GM21619 (cell line): ENCODE measurements at regions not wholly inside any gene's neighbourhood (a gene's known extent, or its start where the extent isn't known, plus 50 kb on each side); places are given as distances from the start of the nearest gene placed in this dataset.

Experiments
- ATAC-seq: cut with Tn5 transposase; IDR thresholded peaks from one replicate; pipeline ENCODE4 v1.9.1; 2021; ENCODE audit not compliant: unreplicated experiment

DNA sequence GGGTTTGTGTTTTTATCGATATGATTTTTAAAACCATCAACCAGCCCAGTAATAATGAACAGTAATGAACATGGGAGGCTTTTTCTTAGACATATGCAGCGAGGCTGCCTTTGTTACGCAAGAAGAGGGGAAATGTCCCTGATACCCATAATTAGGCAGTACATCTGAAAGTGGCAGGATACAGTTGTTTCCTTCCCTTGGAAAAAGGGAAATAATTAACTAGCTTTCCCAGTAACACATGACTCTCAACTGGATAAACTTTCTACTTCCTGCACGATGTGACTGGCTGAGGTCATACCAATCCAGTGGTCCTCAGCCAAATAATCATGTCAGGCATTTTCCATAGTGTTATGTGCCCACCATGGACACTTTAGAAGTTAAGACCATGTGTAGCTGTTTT lies 431.6 kb upstream of the C9orf72 start:
- no peak for ATAC-seq

DNA sequence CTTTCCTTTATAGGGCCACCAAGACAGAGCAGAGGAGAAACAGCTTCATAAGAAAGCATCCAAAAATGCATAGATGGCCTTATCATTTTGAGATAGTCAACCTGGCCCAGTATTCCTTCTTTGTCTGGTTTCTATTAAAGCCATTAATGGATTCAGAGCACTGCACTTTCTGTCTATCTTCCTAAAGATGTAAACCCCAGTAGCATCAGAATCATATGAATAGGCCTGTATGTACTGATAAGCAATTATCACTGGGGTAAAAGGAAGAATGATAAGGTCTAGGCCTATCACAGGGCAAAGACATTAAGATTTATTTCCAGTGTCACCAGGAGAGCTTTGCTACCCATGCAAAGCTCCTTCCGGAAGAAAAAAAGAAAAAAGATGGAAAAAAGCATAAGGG lies 432.5 kb upstream of the C9orf72 start:
- no peak for ATAC-seq

DNA sequence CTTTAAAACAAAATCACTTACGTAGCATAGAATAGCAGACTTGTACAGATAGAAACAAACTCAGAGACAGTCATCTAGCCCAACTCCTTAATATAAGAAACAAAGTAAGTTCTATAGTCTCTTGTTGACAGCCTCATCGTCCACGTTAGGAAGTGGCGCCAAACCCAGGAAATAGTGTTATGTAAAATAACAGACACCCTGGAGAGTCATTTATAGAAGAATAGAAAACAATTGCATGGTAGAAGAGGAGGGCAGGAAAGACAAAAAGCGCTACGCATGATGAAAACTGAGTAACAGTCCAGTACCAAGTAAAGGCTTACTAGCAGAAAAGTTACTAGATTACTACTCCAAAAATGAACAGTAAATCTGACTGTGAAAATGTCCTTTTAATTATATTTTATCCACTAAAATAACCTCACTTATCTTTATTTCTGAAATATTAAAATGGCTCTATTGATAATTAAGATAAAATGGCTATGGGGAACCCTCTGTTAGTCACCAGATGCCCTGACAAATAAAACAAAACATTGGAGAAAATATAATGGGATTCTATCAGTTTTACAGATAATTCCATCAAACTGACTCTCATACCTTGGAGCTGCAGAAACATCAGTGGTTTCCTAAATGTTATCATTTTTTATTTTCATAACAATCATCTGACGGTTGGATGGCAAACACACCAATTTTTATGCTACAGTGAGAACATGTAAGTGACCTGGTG lies 434.0 kb upstream of the C9orf72 start:
- ATAC-seq = no peak

DNA sequence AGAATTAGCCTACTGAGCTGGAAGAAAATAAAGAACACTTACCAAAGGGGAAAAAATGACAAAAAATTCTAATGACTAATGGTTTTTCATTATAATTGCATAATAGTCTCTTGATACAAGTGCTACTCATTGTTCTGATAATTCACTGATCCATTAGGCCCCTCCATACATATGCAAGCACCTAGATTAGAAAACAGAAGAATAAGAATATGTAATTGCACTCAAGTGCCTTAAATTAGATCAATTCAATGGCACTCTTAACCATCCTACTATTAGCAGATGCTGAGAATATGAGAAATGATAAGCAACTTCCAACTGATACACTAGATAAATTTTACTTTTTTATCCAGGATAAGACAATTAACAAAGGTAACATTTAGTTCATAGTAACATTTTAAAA lies 440.9 kb upstream of the C9orf72 start:
- ATAC-seq = no peak

DNA sequence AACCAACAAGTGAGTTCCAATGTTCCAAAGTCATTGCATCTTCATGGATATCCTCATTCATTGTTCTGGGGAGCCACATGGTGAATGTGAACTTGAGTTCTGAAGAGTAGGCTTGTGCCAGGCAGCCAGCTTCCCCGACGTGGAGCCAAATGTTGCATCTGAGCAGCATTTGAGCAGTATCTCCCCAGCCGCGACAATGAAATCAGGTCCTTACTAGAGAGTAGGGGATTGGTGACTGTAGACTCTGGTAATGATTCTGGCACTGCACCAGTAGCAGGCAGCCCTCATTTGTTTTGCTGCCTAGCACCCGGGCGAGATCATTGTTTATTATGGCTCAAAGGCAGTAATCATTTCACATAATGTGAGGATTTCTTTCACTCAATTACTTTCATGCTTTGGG lies 451.4 kb upstream of the C9orf72 start:
- no peak for ATAC-seq

DNA sequence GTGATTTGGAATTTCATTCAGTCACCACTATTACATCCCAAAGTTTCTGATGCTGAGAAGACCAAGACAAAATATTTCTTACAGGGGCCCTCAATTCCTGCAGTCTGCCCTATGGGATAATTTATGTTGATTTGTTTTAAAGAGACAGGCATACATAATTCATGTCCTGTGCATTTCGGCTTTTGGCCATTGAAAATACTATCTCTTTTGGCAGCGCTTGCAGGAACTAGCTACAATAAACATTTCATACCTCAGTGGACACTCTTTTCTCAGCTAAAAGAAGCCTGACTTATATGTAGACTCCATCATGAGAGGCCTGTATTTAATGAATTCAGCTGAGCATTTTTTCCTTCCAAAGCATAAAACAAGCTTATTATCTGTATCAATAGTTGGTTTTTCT lies 451.9 kb upstream of the C9orf72 start:
- ATAC-seq = no peak

DNA sequence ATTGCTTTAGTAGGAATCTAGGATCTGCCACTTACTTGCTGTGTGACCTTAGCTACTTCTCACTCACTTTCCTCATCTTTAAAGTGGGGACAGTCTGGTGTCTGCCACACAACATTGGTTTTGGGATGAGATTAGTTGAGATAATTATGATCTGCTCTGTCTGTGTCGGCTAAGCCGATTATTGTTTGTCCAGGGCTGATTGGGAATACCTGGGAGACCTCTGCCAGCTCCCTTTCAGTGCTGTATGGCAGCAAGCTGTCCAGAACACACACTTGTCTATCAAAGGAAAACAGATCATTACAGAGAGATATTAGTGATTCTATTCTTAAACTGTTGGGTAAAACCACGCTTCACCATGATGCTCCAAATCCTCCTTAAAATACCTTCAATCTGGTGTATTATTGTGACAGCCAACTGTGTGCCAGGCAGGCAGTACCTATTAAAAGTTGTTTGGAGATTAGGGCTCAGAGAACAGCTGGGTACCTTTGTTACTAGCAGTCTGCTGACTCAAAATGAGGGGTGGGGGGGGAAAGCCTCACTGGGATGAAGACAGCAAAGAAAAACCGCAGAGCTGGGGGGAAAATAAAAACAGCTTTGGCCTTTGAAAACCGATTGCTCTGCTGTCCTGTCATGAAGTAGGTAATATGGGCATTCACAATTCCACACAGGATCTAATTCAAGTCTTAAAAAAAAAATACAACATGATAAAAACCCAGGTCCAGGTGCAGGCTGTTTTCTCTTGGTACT lies 458.4 kb upstream of the C9orf72 start:
- ATAC-seq = no peak

DNA sequence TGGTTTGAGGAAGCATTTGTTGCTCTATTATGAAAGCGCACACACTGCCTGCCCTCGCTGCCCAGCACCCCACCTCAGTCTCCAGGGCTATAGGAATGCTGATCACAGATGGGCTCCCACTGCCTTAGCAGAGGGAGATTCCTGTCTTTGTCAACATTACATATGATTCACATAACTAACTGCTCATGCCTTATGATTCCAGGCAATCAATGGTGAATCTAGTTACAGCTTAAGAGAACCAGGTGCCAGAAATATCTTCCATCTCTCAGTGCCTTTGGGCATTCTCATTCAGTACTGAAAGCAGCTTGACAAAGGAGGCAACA lies 458.9 kb upstream of the C9orf72 start:
- ATAC-seq = no peak

DNA sequence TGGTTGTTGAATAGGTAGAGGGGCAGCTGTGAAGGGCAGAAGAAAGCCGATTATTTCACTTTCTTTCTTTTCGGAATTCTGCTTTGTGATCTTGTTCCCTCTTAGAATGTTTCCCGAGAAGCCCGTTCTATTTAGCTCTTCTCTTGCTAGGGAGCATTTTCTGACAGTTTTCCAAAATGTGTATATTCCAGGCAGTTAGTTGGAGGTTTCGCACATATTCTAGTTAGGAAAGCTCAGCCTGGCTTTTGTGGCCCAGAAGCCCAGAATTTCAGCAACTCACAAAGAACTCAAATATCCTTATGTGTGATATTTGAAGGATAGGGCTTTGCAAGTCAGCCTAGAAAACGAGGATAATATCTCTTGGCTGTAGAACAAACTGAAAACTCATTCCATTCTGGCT lies 461.0 kb upstream of the C9orf72 start:
- no peak for ATAC-seq

DNA sequence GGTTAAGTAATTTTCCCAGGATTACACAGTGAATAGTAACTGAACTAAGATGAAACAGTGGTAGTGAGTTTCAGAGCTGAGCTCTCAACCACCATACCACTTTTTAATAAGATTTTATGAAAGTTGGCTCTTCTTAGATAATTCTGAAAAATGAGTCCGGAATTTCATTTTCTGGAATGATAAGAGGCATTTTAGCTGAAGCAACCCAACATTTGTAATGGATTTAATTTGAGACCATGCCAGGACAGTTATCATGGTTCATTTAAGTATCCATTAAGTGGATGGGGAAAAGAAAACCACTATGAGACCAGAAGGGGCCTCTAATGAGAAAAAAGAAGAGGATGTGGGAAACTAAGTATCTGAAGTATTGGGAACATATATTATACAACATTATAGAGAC lies 464.7 kb upstream of the C9orf72 start:
- no peak for ATAC-seq

DNA sequence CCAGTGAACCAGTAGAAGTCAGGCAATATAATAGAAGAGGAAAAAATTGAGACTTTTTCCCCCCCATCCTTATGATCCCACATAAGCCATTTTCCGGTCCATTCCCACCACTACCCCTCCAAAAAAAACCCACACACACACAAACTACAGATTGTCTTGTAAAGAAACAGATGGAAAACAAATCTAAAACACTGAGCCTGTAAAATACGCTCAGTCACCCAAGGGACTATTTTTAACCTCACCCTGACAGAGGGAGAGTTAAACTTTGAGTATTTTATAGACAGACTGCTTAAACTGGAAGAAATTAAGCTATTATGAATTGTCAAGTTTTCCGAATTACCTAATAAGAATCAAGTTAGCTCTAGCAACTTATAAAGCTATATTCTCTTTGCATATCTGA lies 471.8 kb upstream of the C9orf72 start:
- no peak for ATAC-seq

DNA sequence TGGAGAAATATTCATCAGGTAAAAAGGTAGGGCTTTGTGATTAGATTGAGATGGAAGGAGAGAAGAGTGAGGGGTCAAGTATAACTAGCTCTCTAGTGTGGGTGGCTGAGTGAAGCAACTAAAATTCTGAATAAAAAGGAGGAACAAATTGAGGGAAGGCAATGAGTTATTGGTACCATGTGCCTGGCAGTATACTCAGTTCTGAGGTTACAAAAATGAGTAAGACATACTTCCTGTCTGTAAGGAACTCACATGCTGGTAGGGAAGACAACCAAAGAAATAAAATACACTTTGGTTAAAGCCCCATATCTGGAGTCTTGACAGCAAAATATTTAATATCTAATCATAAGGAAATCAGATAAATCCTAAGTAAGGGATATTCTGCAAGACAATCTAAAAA lies 476.8 kb upstream of the C9orf72 start:
- no peak for ATAC-seq

DNA sequence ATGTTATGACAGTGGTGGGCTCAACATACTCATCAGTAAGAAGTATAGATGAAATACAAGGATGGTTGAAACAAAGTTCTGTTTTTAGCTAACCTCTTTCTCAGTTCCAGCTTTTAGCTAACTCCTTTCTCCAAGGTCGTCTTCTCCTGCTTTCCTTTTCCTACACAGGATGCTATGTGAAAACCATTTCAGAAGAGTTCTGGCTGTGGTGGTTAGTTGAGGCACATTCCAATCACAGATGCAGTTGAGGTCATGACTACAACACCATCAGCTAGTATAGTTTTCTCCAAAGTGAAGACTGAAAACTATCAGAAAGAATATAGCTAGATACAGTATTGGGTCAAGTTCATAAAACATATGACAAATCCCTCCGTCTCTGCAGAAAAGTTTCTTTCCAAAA lies 477.7 kb upstream of the C9orf72 start:
- no peak for ATAC-seq

DNA sequence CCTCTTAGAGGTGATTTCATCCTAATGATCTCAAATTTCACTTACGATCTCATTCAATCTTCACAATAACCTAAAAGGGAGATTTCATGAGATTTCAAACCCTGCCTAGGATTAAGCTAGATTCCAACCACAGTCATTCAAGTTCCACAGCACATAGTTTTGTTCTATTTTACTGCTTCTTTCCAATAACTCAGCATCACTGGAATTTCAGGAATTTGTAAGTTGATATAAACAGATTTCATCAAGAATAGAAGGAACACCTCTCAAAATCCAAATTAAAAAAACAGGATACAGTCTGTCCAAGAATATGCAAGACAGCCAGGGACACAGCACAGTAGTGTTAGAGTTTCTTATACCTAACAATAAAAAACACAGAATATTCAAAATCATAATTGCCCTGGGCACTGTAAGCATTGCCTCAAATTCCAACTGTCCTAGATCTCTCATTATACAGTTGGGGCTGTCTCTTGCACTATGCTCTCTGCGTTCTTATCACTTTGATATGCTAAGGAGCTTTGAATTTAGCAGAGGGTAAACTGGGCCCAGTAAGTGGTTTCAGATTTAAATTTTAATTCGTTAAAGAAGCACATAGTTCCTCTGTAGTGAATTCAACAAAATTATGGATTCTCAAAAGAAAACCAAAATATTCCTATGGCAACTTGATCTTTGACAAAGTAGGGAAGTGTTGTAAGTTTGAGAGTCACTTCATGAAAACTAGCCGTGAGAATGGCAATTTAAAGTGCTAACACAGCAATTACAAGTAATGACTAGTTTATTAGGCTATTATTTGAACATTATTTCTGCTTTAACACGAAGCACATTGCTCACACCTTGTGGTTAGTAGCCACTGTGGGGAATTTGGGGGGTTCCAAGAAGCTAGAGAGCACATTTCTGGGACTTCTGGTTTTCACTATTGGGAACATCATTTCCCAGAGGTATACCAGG lies 478.6 kb upstream of the C9orf72 start:
- no peak for ATAC-seq

DNA sequence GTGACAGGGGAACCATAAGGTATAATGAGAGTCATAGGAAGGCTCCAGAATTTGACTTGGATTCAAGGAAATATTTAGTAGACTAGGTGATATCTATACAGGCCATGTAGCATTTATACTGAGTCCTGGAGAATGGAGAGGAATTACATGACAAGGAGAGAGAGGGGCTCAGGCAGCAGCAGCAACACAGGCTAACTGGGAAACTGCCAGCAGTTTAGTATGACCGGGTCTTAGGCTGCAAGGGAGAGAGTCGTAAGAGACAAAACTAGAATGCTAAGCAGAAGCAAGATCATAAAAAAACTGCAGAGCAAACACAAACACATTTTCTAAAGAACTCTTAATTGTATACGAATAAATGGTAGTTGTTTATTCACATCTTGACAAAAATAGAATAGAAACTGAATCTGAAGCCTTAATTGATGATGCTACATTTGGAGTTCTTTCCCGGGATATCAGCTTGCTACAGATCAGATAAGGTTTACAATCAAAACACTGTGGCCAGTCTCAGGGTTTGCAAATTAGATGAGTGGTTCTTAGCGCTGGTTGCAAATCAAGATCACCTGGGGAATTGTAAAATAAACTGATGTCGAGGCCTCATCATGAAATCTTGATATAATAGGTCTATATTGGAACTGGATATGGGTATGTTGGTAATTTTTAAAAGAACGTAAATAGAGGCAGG lies 480.0 kb upstream of the C9orf72 start:
- no peak for ATAC-seq

DNA sequence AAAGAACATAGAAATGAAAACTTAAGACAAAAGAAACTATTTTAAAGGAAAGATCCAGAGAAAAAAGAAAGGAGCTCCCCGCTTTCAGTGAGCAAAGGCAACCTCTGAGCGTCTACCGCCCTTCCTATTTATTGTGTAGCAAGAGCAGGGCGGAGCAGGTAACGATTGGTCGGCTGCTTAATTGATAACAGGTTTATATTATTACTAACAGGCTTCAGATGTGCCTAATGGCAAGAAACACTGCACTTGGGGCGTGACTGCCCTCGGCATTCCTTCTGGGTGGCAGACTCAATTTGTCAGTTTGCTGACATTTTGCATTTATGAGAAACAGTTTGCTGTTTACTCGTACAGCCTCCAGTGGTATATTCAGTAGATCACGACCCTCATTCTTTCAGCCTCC lies 482.7 kb upstream of the C9orf72 start:
- no peak for ATAC-seq

DNA sequence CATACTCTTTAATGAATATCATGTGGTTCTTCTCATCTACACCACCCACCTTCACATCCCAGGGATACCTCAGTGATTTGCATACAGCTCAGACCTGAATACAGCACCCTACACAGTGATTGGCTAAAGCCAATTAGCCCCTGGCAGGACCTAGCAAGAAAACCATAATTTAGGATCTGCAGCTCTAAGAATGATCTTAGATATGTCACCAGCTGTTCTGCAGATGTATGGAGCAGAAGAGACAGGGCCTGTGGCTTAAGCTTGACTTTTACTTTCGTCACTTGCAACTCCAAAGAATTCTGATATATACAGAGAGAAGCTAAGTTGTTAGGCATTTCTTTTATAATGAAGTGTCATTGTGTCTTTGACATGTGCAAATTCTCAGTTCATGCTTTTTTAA lies 483.2 kb upstream of the C9orf72 start:
- ATAC-seq = no peak

DNA sequence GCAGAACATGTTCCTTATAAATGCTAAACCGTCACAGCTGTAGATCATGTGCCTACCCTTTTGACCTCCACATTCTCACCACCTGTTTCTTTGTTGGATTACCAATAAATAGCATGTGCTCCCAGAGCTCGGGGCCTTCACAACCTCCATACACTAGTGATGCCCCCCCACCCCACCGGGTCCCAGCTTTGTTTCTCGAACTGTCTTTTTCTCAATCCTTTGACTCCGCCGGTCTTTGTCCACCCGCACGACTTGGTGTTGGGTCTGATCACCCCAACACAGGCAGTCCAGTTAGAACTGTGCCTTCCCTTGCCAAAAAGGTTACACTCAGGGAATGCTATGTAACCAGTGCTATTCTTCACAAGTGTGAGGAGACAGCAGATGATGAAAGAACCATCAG lies 485.9 kb upstream of the C9orf72 start:
- ATAC-seq = no peak

DNA sequence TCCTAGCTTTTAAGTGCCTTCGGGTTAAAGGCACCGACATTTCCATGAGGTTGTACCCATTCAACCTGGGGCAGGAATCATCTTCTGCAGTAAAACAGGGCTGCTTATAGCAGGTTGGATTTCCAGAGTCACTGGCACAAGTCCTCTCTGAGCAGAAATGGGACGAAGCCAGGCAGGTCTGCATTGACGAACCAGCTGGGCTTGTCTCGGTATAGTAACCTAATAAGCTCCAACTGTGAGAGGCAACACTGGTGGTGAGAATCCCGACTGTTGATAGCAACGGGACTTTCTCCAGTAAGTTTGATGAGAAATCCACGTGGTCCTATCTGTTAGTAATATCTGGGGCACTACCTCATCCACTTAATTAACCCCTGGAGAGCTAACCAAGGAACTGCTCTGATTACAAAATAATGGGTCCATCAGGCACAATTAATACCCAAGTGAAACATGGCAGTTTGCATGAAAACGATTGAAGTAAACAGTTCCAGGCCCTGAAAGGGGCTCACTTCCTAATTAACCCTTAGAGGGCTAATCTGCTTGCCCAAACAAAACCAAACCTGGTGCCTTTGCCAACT lies 491.0 kb upstream of the C9orf72 start:
- ATAC-seq = no peak

DNA sequence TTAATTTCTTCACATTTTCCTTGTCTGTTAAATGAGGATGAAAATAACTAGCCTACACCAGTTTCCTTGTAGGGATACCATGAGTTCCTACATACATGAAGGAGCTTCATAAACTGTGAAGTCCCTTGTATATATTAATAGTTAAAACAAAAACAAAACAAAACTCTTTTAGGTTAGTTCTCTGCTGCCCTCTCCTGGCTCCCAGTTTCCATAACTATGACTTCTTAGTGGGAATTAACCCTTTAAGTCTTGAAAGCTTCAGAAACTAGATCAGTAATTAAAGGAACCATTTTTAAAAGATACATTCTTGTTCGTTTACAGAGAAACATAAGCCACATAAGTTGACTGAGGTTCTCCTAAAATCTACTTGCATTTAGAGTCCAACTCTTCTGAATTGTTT lies 500.0 kb upstream of the C9orf72 start:
- ATAC-seq = no peak

DNA sequence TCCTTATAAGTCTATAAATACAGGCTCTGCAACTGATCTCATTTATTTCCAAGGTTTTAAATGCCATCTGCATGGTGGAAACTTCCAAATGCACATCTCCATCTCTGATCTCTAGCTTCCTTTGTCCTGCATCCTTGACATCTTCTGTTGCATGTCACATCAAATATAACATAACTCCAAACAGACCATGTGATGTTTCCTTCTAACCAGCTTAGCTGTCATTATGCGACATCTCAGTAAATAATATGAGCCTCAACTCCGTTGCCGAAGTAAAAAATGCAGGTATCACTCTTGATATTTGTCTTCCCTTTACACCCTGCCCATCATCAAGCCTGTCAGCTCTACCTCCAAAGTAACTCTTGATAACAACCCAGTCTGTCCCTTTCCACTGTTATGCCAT lies 506.4 kb upstream of the C9orf72 start:
- no peak for ATAC-seq
